HS-5 (cell line): ENCODE measurements at regions not wholly inside any gene's neighbourhood (a gene's known extent, or its start where the extent isn't known, plus 50 kb on each side); places are given as distances from the start of the nearest gene placed in this dataset.

ENCODE experiments used
- DNase-seq: peaks from one replicate; pipeline ENCODE4 v3.0.0-alpha.2; 2012; ENCODE audit warnings: low read depth

- no peak for DNase-seq
Measured at GRCh38 chr4:43782391-43782790, 666.2 kb downstream of the KCTD8 start.

GRCh38 chr4:43816116-43816515, 632.5 kb downstream of the KCTD8 start:
- no peak for DNase-seq

GRCh38 chr4:43822621-43823020, 626.0 kb downstream of the KCTD8 start:
- DNase-seq, result no peak

- DNase-seq, result no peak
Measured at GRCh38 chr4:43835869-43836268, 612.7 kb downstream of the KCTD8 start.

- DNase-seq, result no peak
Measured at GRCh38 chr4:43837171-43837570, 611.4 kb downstream of the KCTD8 start.

GRCh38 chr4:43837604-43838003, 611.0 kb downstream of the KCTD8 start:
- DNase-seq, result no peak

- DNase-seq, result no peak
Measured at GRCh38 chr4:43842594-43842993, 606.0 kb downstream of the KCTD8 start.

- DNase-seq, result no peak
Measured at GRCh38 chr4:43843501-43843900, 605.1 kb downstream of the KCTD8 start.

GRCh38 chr4:43846111-43846587, 602.5 kb downstream of the KCTD8 start:
- no peak for DNase-seq

GRCh38 chr4:43853565-43854264, 594.9 kb downstream of the KCTD8 start:
- DNase-seq, result no peak

GRCh38 chr4:43855283-43855682, 593.3 kb downstream of the KCTD8 start:
- DNase-seq, result no peak

- DNase-seq, result no peak
Measured at GRCh38 chr4:43864616-43865146, 583.9 kb downstream of the KCTD8 start.

GRCh38 chr4:43867908-43868307, 580.7 kb downstream of the KCTD8 start:
- no peak for DNase-seq

GRCh38 chr4:43875655-43876054, 573.0 kb downstream of the KCTD8 start:
- no peak for DNase-seq

GRCh38 chr4:43882470-43882869, 566.1 kb downstream of the KCTD8 start:
- DNase-seq, result no peak

GRCh38 chr4:43886196-43886595, 562.4 kb downstream of the KCTD8 start:
- DNase-seq, result no peak

- no peak for DNase-seq
Measured at GRCh38 chr4:43898836-43899235, 549.8 kb downstream of the KCTD8 start.

GRCh38 chr4:43903456-43903855, 545.2 kb downstream of the KCTD8 start:
- DNase-seq, result no peak

- DNase-seq, result no peak
Measured at GRCh38 chr4:43918377-43918776, 530.2 kb downstream of the KCTD8 start.

GRCh38 chr4:43932448-43932847, 516.2 kb downstream of the KCTD8 start:
- no peak for DNase-seq

- no peak for DNase-seq
Measured at GRCh38 chr4:43943998-43944397, 504.6 kb downstream of the KCTD8 start.

GRCh38 chr4:43959976-43960375, 488.6 kb downstream of the KCTD8 start:
- DNase-seq, result no peak

- no peak for DNase-seq
Measured at GRCh38 chr4:43968011-43968410, 480.6 kb downstream of the KCTD8 start.

- no peak for DNase-seq
Measured at GRCh38 chr4:43983610-43984009, 465.0 kb downstream of the KCTD8 start.
